HG02610 (cell line): ENCODE measurements at regions not wholly inside any gene's neighbourhood (a gene's known extent, or its start where the extent isn't known, plus 50 kb on each side); places are given as distances from the start of the nearest gene placed in this dataset.
A peak's percentile ranks its signal among the peaks of the same experiment; 100 is the strongest.
"Not testable (repeated sequence)": the region's sequence is repeated elsewhere in the genome, so short reads cannot be mapped to it uniquely, and the experiment has no call there.

Experiments
- ATAC-seq: cut with Tn5 transposase; IDR thresholded peaks from one replicate; pipeline ENCODE4 v1.9.1; 2021; ENCODE audit warnings: mild to moderate bottlenecking, moderate library complexity; ENCODE audit not compliant: unreplicated experiment

GRCh38 chr7:155377071-155377837 is 79.6 kb downstream of the INSIG1 start:
- ATAC-seq, result no peak

DNA sequence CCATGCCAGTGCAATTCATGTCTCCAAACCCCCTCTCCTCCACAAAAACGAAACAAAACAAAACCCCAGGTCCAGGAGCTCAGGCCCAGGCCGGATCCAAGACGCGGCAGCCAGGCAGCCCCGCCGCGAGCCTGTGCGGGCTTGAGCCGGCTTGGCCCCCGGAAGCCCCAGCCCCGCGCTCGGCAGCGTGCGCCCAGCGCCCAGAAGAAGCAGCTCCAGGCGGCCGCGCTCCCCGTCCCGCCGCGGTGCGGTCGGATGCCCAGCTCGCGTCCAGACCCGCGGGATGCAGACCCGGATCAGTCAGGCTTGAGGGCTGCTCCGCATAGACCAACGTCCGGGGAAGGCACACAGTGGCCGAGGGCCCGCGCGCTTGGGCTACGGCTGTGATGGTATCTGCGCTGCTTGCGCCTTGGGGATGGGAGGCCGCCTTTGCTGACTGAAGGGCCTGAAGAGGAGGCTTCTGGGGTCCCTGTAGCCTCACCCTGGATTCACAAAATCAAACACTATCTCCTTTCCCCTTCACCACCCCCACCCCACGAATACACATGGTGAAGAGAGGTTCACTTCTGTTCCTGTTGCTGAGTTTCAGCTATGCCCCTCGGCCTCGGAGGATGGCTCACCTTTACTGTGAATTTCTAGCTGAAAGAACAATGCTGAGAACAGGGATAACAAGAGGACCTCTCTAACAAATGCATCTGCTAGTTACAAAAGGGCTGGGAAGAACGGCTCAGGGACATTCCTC is 79.9 kb upstream of the EN2 start:
- no peak for ATAC-seq

DNA sequence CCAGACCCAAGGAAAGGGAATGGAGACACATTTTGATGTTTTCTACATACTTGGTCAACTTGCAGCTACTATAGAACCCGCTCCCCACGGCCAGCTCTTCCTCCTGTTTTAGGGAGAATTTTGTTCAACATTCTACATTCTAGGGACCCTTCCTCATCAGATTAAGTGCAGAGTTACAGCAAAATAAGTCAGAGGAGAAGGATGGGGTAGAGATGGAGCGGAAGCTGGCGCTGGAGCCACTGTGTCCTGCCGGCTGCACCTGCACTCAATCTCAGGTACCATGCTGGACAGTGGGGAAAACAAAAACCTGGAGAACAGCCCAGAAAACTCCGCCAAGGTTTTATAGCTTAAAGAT is 79.4 kb upstream of the EN2 start:
- no peak for ATAC-seq

GRCh38 chr7:155378959-155379871 is 78.7 kb upstream of the EN2 start:
- no peak for ATAC-seq

DNA sequence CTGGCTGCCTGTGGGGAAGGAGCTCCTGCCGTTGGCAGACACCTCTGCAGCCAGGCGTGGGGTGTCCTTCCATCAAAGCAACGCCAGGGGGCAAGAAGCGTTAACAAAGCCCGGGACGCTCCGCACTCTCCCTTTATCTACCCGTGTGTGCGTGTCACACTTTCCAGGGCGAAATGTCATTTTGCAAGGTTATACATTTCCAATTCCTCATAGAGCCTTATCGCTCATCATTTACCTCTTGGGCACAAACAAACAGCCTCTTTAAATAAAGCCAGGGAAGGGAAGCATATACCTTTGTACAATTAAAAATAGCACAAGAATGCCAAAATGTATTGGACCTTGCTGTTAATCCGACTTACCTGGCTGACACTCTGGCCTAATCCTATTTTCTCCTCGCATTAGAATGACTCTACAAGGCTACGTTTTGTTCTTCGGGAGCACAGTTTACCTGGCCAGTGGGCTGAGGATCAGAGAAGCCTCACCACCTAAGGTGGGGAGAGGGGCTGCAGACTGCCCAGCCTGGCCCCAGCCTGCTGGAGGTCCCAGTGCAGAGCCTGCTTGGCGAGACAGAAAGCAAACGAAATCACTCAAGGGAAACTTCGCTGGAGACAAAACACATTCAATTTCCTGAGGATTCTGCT is 77.6 kb upstream of the EN2 start:
- peak; percentile 82 for ATAC-seq

DNA sequence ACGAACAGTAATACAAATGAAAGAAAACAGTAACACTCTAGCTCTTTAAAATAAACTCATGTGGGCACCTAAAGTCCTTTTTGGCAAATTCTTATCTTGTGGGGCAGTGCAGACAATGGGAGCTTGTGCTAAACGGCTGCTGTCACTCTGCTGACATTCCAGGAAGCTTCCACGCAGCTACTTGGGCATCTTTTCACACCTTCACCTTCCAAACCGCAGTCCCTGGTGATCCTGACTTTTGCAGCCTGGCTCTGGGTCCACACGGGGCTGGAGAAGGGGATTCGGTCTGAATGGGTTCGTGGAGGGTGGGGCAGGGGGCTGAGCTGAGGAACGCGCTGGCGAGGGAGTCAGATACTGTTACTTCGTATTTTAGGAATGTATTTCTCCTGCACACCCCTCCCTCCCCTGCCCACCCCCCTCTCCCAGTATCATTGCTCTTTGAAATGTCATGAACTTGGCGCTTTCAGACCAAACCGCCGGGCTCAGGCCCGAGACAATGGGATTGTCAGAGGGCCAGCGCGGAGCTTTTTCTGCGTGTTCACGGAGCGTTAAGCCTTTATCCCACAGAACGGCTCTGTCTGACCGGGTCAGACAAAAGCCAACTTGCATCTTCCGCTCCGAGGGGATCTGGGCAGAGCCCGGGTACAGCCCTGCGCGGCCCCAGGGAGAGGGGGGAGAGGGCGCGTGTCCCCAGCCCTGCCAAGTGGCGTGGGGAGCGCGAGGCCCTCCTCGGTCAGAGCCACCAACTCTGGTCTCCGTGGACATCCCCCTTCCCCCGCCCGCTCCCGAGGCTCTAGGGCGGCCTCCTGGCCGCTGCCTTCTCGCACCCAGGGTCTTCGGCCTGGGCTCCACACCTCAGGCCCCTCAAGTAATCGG is 76.7 kb upstream of the EN2 start:
- ATAC-seq, result no peak

- ATAC-seq, result no peak
Observed at GRCh38 chr7:155381852-155382801, 75.8 kb upstream of the EN2 start.

GRCh38 chr7:155382802-155383171 is 75.1 kb upstream of the EN2 start:
- ATAC-seq, result no peak

- ATAC-seq, result no peak
Observed at GRCh38 chr7:155383756-155384491, 74.0 kb upstream of the EN2 start.

DNA sequence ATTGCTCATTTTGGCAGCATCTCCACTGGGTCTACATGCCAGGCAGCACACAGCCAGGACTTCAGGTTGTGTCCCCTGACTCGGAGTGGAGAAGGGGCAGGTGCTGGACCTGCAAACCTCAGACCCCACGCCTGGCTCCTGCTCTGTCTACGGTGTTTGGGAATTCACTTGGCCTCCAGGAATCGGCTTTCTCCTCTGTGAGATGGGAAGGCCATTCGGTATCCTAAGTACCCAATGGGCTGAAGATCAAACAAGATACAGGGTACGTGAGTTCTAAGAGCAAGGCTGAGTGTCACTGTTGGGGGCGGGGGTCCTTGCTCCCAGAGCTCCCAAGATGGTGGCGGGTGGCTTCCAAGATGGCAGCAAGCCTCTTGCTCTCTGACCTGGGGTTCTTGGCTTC is 73.2 kb upstream of the EN2 start:
- ATAC-seq, result no peak

- ATAC-seq, result not testable (repeated sequence)
Observed at GRCh38 chr7:155385182-155385581, 72.7 kb upstream of the EN2 start.

DNA sequence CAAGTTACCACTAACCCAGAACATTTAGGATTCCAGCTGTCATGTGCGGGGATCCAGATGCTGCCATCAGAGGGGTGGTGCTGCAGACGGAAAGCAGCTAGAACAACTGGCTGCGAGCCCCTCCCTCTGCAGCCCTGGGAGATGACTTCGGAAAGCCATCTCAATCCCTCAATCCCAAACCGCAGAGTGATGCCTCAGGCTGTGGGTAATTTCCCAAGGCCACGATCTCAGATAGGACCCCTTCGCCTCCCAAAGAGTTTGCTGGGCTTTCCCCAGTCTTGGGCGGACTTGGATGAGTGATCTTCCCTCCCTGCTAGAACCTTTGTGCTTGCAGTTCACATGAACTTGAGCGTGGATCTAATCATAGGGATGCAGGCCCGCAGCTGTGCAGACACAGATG is 71.3 kb upstream of the EN2 start:
- no peak for ATAC-seq

DNA sequence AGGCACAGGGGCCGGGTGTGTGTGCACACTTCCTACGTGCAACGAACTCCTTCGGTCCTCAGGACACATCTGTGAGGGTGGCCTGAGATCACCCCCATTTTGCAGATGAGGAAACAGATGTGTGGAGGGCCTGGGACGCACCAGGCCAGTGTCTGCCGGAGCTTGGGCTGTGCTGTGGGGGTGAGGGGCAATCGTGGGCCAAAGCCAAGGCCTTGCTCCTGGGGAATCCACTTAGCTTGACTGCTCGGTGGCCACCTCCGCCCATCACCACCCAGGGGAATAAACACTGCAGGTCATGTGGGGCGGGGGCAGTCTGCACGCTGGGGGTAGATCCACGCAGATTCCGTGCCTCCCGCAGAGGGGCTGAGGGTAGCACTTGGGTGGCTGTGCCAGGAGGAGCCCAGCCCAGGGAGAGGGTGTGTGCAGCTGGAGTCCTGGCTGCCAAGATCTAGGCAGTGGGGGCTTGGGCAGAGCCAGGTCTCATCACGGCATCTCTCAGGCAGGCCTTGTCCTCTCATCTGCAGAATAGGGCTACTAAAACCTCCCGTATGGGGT is 70.8 kb upstream of the EN2 start:
- no peak for ATAC-seq

GRCh38 chr7:155388561-155388960 is 69.4 kb upstream of the EN2 start:
- ATAC-seq, result no peak

- no peak for ATAC-seq
Observed at GRCh38 chr7:155391414-155391813, 66.5 kb upstream of the EN2 start.

DNA sequence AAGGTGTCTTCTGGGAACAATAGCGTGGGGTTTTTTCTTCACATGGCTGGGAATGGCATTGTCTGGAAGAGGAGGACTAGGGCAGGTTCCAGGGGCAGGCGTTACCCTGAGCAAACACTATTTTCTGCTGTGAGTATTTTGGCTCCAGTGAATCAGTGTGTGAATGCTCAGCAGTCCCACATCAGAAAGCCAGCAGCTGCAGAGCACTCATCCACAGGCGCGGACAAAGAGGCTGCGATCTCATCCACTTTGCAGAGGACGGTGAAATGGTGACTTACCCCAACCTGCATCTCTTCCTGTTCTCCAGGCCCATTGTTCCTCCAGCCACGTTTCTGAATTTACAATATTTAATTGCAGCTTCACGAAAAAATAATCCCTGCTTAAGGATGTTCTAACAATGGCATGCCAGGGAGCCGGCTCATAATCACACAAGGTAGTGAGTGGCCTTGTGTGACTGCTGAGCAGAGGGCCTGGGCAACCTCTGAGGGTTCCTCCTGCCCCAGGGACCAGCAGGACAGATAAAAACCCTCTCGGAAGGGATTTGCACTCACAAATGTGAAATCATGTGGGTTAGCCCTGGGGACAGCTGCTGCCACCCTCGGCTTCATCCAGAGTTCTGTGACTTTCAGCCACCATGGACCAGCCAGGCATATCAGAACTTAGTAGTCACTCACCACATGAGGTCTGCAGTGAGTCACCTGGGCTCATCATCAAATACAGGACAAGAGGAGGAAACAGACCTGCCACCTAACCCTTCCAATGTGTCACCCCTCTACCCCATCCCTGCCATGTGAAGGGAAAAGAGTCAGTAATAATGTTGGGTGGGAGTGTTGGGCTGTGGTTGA is 65.0 kb upstream of the EN2 start:
- ATAC-seq, result no peak

GRCh38 chr7:155394413-155394812 is 63.5 kb upstream of the EN2 start:
- ATAC-seq, result no peak
